Neural cell (in vitro differentiated cells): ENCODE measurements at regions not wholly inside any gene's neighbourhood (a gene's known extent, or its start where the extent isn't known, plus 50 kb on each side); places are given as distances from the start of the nearest gene placed in this dataset.

Experiments used
- H2AFZ ChIP-seq: fragments of 200-600, 300-800 bp; sonication (generic), shearing (Covaris generic); 2 replicates; pipeline ENCODE4 v1.6.0; 2014; ENCODE audit warnings: low read depth, mild to moderate bottlenecking, antibody characterized with exemption, low read length, moderate library complexity
- H3F3A ChIP-seq: fragments of 200-600 bp; shearing (Covaris generic); 2 replicates; pipeline ENCODE4 v1.6.1; 2016; ENCODE audit warnings: mild to moderate bottlenecking, moderate library complexity, mixed read lengths, antibody characterized with exemption, low read length; ENCODE audit not compliant: insufficient read depth, poor library complexity, severe bottlenecking
- H3K27ac ChIP-seq: fragments of 200-600, 300-800 bp; sonication (generic), shearing (Covaris generic); 2 replicates; pipeline ENCODE4 v1.5.1; 2014; ENCODE audit warnings: mild to moderate bottlenecking, low read length, moderate library complexity
- H3K27me3 ChIP-seq: fragments of 300-800, 200-600 bp; sonication (generic), shearing (Covaris generic); 2 replicates; pipeline ENCODE4 v1.6.0; 2014; ENCODE audit warnings: mild to moderate bottlenecking, low read depth, low read length, moderate library complexity; ENCODE audit not compliant: insufficient read depth
- H3K36me3 ChIP-seq: fragments of 300-800, 200-600 bp; sonication (generic), shearing (Covaris generic); 2 replicates; pipeline ENCODE4 v1.5.1; 2014; ENCODE audit warnings: mild to moderate bottlenecking, antibody characterized with exemption, low read length, moderate library complexity; ENCODE audit not compliant: insufficient read depth
- H3K4me2 ChIP-seq: fragments of 300-800, 200-600 bp; sonication (generic), shearing (Covaris generic); 2 replicates; pipeline ENCODE4 v1.6.0; 2014; ENCODE audit warnings: mild to moderate bottlenecking, low read length
- H3K4me3 ChIP-seq: fragments of 300-800, 200-600 bp; sonication (generic), shearing (Covaris generic); 2 replicates; pipeline ENCODE4 v1.5.1; 2014; ENCODE audit warnings: mild to moderate bottlenecking, low read length, moderate library complexity
- H3K79me2 ChIP-seq: fragments of 200-600 bp; shearing (Covaris generic); replicated peaks from 2 replicates; pipeline ENCODE4 v1.6.0; 2014; ENCODE audit warnings: mild to moderate bottlenecking, low read length, moderate library complexity; ENCODE audit not compliant: insufficient read depth
- H3K9ac ChIP-seq: fragments of 300-800, 200-600 bp; sonication (generic), shearing (Covaris generic); 2 replicates; pipeline ENCODE4 v1.6.1; 2016; ENCODE audit warnings: mild to moderate bottlenecking, low read length, mixed read lengths
- H3K9me2 ChIP-seq: fragments of 200-600 bp; shearing (Covaris generic); 2 replicates; pipeline ENCODE4 v1.6.1; 2016; ENCODE audit warnings: mild to moderate bottlenecking, low read length, mixed read lengths; ENCODE audit not compliant: insufficient read depth
- H3K9me3 ChIP-seq: fragments of 200-600, 300-800 bp; sonication (generic), shearing (Covaris generic); 2 replicates; pipeline ENCODE4 v1.6.1; 2016; ENCODE audit warnings: mild to moderate bottlenecking, mixed run types, low read length, moderate library complexity, mixed read lengths
- H4K20me1 ChIP-seq: fragments of 200-600 bp; shearing (Covaris generic); 2 replicates; pipeline ENCODE4 v1.6.1; 2016; ENCODE audit warnings: mild to moderate bottlenecking, mixed run types; ENCODE audit not compliant: insufficient read depth
- CTCF ChIP-seq: fragments of 450-650 bp; IDR thresholded peaks from 2 replicates; pipeline ENCODE4 v1.5.1; 2014; ENCODE audit warnings: antibody characterized with exemption, mild to moderate bottlenecking, moderate library complexity; ENCODE audit not compliant: poor library complexity, severe bottlenecking
- EP300 ChIP-seq: fragments of 450-650 bp; conservative IDR thresholded peaks from 2 replicates; pipeline ENCODE4 v1.6.1; 2014; ENCODE audit warnings: antibody characterized with exemption, mild to moderate bottlenecking, moderate library complexity; ENCODE audit not compliant: poor library complexity, severe bottlenecking
- EZH2 ChIP-seq: fragments of 200-600, 300-800 bp; shearing (Covaris generic), sonication (generic); IDR thresholded peaks from 2 replicates; pipeline ENCODE4 v1.6.1; 2014; ENCODE audit warnings: antibody characterized with exemption, low read length, borderline replicate concordance, mild to moderate bottlenecking; ENCODE audit not compliant: insufficient read depth, poor library complexity, severe bottlenecking
- MXI1 ChIP-seq: fragments of 450-650 bp; conservative IDR thresholded peaks from 2 replicates; pipeline ENCODE4 v1.6.1; 2014; ENCODE audit warnings: antibody characterized with exemption, mild to moderate bottlenecking; ENCODE audit not compliant: poor library complexity, severe bottlenecking
- POLR2AphosphoS5 ChIP-seq: IDR thresholded peaks from 2 replicates; pipeline ENCODE4 v1.6.1; 2012
- RAD21 ChIP-seq: fragments of 450-650 bp; conservative IDR thresholded peaks from 2 replicates; pipeline ENCODE4 v1.6.1; 2014; ENCODE audit warnings: antibody characterized with exemption, mild to moderate bottlenecking, moderate library complexity
- SMC3 ChIP-seq: fragments of 450-650 bp; conservative IDR thresholded peaks from 2 replicates; pipeline ENCODE4 v1.6.1; 2014; ENCODE audit warnings: antibody characterized with exemption, mild to moderate bottlenecking, moderate library complexity; ENCODE audit not compliant: poor library complexity
- TAF1 ChIP-seq: IDR thresholded peaks from 2 replicates; pipeline ENCODE4 v1.6.1; 2012; ENCODE audit warnings: low read depth
- TF ChIP-seq, protein P1 (sequence below): IDR thresholded peaks from 2 replicates; pipeline ENCODE4 v1.6.1; 2012; ENCODE audit warnings: borderline replicate concordance

DNA sequence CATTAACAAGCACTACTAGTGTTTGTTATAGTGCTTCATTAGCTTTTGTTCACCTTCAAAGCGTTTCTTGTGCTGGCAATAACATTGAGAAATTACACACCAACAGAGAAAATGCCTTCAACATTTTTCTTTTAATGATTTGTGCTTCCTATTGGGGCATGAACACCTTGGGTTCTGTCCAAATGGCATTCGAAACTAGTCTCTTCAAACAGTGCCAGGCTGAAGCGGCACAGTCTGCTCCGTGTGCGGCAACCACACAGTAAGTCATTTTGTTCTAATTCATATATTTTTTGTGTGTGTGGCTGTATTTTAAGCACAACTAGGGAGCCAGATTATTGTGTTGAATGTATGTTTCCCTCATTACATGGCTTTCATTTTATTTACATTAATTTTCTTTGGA lies 414.7 kb upstream of the SGCD start:
- H3K9me2 ChIP-seq, result no peaks in the 10 kb centered on the region
- H3K4me3 ChIP-seq, result no peak overlapping the region
- no peak overlapping the region for H2AFZ ChIP-seq
- H3K4me2 ChIP-seq, result no peak overlapping the region
- H3K36me3 ChIP-seq, result no peaks in the 10 kb centered on the region
- no peaks in the 10 kb centered on the region for H3F3A ChIP-seq
- H3K79me2 ChIP-seq, result no peaks in the 10 kb centered on the region
- H3K27me3 ChIP-seq, result no peaks in the 10 kb centered on the region
- H3K9me3 ChIP-seq, result no peaks in the 10 kb centered on the region
- no peaks in the 10 kb centered on the region for H4K20me1 ChIP-seq
- no peak for TF ChIP-seq RAD21
- TF ChIP-seq TAF1, result no peak
- no peak for TF ChIP-seq POLR2AphosphoS5
- TF ChIP-seq, protein P1, sequence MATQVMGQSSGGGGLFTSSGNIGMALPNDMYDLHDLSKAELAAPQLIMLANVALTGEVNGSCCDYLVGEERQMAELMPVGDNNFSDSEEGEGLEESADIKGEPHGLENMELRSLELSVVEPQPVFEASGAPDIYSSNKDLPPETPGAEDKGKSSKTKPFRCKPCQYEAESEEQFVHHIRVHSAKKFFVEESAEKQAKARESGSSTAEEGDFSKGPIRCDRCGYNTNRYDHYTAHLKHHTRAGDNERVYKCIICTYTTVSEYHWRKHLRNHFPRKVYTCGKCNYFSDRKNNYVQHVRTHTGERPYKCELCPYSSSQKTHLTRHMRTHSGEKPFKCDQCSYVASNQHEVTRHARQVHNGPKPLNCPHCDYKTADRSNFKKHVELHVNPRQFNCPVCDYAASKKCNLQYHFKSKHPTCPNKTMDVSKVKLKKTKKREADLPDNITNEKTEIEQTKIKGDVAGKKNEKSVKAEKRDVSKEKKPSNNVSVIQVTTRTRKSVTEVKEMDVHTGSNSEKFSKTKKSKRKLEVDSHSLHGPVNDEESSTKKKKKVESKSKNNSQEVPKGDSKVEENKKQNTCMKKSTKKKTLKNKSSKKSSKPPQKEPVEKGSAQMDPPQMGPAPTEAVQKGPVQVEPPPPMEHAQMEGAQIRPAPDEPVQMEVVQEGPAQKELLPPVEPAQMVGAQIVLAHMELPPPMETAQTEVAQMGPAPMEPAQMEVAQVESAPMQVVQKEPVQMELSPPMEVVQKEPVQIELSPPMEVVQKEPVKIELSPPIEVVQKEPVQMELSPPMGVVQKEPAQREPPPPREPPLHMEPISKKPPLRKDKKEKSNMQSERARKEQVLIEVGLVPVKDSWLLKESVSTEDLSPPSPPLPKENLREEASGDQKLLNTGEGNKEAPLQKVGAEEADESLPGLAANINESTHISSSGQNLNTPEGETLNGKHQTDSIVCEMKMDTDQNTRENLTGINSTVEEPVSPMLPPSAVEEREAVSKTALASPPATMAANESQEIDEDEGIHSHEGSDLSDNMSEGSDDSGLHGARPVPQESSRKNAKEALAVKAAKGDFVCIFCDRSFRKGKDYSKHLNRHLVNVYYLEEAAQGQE, result no peak
- TF ChIP-seq SMC3, result no peak
- no peak for TF ChIP-seq MXI1
- no peak for TF ChIP-seq CTCF
- TF ChIP-seq EP300, result no peak
- no peak for TF ChIP-seq EZH2
- H3K27ac ChIP-seq, result no peak overlapping the region
- no peak overlapping the region for H3K9ac ChIP-seq

DNA sequence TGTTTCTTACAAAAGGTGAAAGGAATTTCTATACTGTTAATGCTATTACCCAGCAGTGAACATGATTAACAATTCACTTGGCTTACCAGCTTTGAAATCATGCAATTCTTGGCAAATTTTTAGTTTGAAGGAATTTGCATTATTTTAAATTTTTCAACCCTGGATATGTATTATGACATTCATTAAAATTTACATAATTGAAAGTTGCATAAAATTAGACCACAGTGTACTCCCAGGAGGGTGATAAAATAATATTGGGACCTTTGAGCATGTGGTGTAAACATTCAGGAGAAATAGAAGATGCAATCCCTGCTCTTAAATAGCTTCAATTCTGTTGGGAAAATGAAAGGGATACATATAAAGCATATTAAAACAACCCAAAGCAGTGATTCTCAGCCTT lies 412.2 kb upstream of the SGCD start:
- no peaks in the 10 kb centered on the region for H3K36me3 ChIP-seq
- no peaks in the 10 kb centered on the region for H3K9me2 ChIP-seq
- H3K9me3 ChIP-seq, result no peaks in the 10 kb centered on the region
- no peak overlapping the region for H3K4me2 ChIP-seq
- H4K20me1 ChIP-seq, result no peaks in the 10 kb centered on the region
- no peak overlapping the region for H3K4me3 ChIP-seq
- H2AFZ ChIP-seq, result no peak overlapping the region
- no peak overlapping the region for H3K9ac ChIP-seq
- TF ChIP-seq, protein P1, result no peak
- TF ChIP-seq TAF1, result no peak
- no peak for TF ChIP-seq EP300
- no peak for TF ChIP-seq SMC3
- TF ChIP-seq CTCF, result no peak
- TF ChIP-seq RAD21, result no peak
- no peak for TF ChIP-seq POLR2AphosphoS5
- TF ChIP-seq EZH2, result no peak
- no peak for TF ChIP-seq MXI1
- H3K79me2 ChIP-seq, result no peaks in the 10 kb centered on the region
- no peaks in the 10 kb centered on the region for H3F3A ChIP-seq
- no peaks in the 10 kb centered on the region for H3K27me3 ChIP-seq
- H3K27ac ChIP-seq, result no peak overlapping the region
